GM19351 (cell line): ENCODE measurements at regions not wholly inside any gene's neighbourhood (a gene's known extent, or its start where the extent isn't known, plus 50 kb on each side); places are given as distances from the start of the nearest gene placed in this dataset.
"Not testable (repeated sequence)": the region's sequence is repeated elsewhere in the genome, so short reads cannot be mapped to it uniquely, and the experiment has no call there.

Experiments used
- ATAC-seq: cut with Tn5 transposase; IDR thresholded peaks from one replicate; pipeline ENCODE4 v1.9.1; 2021; ENCODE audit warnings: mild to moderate bottlenecking, moderate library complexity; ENCODE audit not compliant: unreplicated experiment

DNA sequence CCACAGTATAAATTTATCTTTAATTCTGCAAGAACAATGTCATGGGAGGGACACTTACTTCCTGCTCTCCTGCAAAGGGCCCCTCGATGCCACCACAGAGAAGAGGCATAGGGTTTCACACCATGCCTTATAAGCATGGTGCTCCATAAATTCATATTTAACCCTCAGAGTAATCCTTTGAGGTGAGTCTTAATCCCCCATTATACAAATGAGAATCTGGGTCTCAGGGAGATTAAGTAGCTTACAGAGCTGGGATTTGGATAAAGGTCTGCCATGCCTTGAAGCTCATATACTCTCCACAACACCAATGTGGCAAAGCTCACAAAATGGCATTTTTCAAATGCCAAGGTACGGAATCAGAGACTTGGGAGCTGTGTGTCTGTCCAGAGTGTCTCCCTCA, 268.5 kb upstream of the CCL2 start:
- no peak for ATAC-seq

DNA sequence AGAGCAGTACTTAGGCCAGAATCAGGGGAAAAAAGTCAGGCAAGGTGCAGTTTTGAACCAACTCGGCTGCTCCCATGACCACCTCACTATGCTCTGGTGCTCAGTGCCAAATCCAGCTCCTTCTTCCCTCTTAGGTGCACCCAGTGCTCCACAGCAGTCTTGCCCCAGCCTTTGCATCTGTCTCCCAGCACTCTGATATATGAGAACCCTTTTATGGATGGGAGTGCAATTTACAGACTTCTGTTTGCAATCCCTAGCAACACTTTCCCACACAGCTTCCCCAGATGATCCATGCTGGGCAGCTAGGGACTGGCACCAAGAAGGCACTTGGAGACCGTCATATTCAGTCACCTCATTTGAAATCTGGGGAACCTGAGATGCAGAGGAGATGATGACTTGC, 267.9 kb upstream of the CCL2 start:
- ATAC-seq: no peak

DNA sequence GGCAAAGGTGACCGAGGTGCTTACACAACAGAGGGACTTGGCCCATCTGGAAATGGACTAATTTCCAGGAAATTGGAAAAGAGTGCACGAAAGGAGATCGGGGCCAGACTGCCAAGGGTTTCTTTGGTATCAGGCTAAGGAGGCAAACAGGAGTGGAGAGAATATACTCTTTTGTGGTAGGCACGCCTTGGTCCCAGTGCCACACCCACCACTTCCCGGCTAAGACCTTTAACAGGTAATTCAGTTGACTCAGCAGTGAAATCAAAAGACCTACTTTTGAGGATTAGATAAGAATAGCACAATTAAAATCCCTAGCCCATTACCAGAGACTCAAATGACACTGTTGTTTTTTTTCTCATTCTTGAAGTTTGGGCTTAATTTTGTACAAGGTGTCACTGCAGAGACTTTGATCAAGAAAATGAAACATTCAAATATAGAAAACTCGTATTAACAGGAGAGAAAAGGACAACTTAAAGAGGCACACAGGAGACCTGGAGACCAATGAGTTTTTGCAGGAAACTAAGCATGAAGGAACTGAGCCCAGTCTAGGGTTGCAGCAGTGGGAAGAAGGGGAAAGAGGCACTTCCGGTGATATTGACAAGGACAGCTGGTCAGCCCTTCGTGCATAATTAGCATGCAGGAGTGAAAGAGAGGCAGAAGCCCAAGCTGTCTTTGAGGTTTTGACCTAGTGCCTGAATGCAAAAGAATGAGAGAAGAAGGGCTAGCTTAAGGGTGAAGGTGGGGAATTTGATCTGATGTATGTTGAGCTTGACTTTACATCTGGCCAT, 265.5 kb upstream of the CCL2 start:
- ATAC-seq: no peak

DNA sequence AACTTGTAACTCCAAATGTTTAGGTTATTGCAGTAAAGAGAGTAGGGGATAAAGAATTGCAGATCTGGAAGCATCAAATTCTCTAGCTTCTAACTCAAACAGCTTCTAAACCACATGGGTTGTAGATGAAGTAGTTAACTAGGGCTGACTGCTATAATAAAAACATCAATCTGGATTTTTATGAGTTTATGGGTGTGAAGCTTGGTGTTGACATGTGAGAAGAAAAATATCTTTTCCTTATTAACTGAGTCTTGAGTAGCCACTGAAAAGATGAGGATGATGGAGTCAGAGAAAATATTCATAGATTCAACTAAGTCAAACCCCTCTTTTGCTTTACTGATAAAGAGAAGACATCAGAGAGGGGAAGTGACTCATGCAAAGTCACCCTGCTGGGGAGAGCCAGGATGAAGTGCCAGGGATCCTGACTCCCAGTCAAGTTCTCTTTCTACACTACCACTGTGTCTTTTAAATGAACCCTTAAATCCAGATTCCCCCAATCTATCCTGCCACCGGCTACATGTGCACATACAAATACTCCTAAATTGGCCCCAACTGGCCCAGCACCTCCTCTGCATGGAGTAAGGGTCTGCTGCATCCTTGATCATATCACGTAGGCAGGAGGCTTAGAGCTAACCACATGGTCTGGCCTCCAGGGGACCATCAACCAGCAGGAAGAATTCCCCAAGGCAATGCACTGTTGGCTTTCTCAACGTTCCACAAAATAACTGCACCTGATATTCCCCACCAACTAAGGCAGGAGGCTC, 264.0 kb upstream of the CCL2 start:
- ATAC-seq: no peak

DNA sequence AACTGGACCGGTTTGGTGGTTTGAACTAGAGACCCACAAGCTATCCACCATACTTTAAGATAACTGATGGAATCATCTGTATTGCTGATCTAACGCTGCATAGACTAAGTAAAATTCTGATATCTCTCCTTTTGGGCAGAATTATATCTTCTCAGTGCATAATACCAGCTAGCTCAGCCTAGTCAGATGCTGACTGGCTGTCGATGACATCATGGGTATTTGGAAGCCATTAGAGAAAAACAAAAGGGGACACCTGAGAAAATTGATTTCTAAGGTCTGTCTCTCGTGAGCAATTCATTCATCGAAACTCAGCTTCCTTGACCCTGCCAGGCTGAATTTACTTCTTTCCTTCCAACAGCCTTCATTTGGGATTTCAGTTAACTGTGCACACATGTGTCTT, 263.0 kb upstream of the CCL2 start:
- ATAC-seq: no peak

DNA sequence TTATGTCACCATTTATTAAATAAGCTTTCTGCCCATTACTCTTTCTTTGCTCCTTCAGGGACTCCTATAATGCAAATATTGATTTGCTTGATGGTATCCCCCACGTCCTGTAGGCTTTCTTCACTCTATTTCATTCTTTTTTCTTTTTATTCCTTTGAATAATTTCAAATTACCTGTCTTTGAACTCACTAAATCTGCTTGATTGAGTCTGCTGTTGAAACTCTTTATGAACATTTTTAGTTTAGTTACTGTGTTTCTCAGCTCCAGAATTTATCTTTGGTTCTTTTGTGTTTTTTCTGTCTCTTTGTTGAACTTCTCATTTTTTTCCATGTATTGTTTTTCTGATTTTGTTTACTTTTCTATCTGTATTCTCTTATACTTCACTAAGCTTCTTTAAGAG, 254.4 kb upstream of the CCL2 start:
- ATAC-seq: no peak

DNA sequence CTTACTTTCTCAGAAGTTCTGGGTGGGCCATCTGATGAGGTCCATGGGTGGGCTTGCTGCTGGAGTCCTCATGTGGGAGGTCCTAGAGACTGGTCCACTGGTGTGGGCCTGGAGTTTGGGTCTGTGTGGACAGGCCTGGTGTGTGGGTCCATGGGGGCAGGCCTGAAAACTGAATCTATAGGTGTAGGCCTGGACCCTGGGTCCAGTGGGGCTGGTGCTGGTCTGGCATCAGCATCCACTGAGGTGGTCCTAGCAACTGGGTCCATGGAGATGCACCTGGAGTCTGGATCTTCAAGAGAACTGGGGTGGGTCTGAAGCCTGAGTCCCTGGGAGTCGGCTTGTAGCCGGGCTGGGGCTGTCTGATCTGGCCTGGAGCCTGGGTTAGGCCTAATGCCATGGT, 253.8 kb upstream of the CCL2 start:
- ATAC-seq: no peak

DNA sequence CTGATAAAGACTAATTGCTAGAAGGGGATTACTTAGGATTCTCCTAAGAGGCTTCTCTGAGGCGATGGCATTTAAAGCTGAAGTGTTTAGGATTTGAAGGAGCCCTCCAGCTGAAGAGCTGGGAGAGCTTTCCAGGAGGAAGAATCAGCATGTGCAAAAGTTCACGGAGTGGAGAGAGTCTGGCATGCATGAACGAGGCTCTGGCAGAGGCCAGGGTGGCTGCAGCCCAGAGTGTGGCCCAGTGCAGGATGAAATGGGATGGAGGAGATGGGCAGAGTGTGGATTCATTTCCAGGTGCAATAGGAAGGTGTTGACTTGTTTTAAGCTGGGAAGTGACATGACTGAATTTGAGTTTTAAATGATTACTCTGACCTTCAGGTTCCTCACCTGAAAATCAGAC, 249.0 kb upstream of the CCL2 start:
- no peak for ATAC-seq

DNA sequence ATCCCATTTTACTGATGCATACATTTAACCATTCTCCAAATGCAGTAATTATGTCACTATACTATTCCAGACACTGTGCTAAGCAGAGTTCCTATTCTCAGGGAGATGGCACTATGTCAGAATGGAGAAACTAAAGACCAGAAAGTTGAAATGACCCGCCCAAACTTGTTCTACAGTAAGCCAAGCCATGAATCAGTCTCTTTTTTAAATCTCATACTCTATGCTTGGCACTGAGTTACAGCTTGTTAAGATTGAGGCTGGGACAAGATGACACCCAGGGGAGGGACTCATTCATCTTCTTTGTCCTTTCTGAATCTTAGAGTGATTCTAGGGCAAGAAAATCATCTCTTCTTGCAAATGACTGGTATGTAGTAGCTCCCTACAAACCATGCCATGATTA, 247.0 kb upstream of the CCL2 start:
- ATAC-seq: no peak

DNA sequence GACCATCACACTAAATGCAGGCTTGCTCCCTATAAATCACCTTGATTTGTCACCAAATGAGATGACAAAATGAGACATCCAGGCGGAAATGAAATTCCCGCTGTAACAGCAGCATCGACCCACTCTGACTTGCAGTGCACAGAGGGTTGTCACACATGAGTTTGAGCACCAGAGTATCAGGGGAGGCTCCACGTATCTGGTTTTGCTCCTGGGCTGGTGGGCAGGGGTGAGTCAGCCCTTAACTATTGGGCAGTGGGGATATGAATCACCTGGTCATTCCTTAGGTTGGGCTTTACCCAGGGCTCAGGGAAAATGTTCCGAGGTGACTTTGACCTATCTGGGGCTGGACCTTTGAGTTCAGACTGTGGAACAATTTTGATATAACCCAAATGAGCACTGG, 245.2 kb upstream of the CCL2 start:
- ATAC-seq: no peak

DNA sequence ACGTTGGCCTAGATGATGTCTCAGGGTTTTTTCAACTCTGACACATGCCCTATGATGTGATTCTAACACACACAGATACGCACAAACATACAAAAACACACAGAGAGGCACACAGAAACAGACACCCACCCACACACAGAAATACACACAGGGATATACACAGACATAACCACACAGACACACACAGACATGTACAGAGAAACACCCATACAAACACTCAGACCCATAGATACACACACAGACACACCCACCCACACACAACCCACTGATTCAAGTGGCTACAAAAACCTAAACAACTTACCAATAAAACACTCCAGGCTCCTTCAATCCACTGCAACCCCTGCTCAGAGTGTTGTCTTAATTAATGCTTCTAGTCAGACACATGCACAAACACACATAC, 244.6 kb upstream of the CCL2 start:
- ATAC-seq: no peak

DNA sequence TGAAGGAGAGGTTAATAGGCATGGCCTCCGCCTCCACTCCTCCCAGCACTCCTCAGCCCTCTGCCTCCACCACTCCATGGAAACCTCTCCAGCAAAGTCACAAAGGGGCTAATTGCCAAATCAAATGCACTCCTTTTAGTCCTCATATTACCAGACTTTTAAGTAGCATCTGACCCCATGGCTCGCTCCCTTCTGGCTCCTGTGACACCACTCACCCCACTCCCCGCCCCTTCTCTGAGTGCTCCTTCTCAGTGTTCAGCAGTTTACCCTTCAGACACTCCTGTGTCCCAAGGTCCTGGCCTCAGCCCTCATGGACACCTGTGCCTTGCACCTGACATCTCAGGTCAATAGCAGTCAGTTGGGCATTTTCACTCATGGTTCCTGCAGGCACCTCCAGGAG, 243.5 kb upstream of the CCL2 start:
- no peak for ATAC-seq

DNA sequence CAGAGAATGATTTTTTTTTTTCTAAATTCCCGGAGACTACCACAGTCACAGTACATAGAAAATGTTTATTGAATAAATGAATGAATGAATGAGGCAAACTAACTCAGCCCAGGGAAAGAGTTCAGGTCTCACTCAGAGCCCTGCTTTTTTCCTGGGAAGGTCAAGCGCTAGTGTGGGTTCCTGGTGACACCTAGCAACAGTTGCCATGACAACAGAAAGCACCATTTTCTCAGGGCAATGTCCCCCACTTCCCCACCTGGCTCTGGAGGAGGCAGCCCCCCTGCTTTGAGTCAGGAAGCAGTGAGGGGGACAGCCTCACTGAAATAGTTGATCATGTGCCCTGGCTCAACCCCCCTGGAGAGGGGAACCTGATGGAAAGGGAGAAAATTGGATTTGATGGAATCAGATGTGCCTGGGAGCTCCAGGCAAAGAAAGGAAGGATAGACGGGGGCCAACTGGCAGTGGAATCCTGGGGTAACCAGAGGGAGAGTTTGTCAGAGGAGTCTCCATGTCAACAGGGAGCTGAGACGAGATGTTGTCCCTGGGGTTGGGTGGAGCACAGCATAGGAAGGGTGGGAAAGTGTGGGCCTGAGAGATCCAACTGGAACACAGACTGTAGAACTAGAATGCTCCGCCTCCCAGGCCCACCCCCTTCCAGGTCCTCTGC, 242.2 kb upstream of the CCL2 start:
- no peak for ATAC-seq

DNA sequence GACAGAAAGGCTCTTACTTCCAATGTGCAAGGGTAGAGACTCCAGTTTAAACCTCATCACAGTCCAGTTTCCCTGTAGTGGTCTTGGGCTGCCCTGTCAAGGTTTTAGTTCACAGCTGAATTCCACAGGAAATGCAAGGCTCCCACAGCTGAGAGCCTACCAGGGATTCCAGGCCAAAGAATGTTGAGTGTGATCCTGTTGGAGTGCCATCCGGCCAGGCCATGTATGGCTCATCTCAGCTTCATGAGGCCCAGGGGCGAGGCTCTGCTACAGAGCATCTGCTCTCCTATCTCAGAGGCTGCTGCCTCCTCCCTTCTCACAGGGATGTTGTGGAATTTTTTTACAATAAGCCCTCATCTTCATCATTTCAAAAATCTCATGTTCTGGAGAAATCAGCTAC, 239.8 kb upstream of the CCL2 start:
- no peak for ATAC-seq

DNA sequence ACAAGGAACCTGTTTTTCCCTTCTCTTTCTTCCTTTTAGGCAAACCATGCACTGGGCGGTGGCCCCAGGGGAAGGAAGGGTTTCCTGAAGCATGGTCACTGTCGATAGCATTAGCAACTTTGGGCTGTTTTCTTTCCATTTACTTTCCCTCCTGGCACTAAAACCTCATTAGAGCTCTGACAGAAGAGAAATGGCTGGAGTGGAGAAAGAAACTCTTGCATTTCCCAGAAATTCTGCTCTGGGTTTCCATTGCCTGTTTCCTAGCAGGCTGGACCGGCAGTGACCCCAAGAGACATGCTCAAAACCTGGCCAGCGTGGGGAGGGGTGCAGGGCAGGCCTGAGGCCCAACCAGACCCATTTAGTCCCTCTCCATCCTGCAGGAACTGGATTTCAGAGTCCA, 230.7 kb upstream of the CCL2 start:
- no peak for ATAC-seq

DNA sequence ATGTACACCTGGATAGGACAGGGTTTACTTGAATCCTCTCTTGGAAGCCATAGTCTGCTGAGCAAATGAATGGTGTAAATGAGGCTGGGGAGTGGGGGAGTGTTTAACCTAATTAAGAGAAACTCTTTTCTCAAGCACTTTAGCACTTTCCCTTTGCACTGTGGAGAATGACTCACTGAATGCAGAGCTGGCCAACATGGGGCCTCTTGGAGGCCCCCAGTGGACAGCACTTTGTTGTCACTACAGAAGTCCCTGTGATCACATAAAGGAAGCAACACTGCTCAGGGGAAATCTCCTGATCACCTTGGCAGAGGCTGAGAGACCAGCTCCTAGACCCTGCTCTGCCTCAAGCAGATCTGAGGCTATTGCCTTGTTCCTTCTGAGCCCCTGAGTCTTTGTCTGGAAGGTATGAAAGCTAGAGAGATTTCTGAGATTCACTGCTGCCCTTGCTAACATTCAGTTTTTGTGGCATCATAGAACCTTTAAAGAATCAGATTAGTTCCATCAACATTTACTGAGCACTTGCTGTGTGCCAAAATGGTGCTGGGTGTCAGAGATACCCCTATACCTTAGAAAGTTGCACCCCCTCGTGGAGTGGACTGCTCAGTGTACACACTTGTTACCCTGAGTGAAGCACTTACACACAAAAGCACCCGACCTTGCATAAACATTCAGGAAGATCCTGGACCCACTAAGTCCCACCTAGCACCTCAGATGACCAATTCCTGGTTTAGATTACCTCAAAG, 230.1 kb upstream of the CCL2 start:
- no peak for ATAC-seq

DNA sequence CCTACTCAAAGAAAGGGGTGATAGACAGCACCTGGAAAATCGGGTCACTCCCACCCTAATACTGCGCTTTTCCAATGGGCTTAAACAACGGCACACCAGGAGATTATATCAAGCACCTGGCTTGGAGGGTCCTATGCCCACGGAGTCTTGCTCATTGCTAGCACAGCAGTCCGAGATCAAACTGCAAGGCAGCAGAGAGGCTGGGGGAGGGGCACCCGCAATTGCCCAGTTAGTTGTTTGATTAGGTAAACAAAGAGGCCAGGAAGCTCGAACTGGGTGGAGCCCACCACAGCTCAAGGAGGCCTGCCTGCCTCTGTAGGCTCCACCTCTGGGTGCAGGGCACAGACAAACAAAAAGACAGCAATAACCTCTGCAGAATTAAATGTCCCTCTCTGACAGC, 224.5 kb upstream of the CCL2 start:
- not testable (repeated sequence) for ATAC-seq

DNA sequence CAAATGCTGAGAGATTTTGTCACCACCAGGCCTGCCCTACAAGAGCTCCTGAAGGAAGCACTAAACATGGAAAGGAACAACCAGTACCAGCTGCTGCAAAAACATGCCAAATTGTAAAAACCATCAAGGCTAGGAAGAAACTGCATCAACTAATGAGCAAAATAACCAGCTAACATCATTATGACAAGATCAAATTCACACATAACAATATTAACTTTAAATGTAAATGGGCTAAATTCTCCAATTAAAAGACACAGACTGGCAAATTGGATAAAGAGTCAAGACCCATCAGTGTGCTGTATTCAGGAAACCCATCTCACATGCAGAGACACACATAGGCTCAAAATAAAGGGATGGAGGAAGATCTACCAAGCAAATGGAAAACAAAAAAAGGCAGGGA, 222.8 kb upstream of the CCL2 start:
- not testable (repeated sequence) for ATAC-seq

DNA sequence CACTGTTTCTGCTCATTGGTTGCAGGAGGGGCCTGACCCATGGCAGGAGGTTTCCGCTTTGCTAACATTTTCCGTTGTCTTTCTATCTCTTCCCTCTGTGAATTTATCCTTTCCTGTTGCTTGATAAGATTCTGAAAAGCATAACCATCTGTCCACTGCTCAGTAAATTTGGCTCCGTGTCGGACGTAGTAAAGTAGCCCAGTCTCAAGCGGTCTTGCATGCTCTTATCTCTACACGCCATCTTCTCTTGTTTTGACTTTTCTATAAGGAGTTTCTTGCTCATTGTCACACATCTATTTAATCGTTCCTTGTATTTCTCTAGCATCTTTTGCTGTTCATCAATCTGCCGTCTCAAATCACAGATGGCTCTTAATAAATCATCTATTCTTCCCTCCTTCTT, 216.3 kb upstream of the CCL2 start:
- not testable (repeated sequence) for ATAC-seq

DNA sequence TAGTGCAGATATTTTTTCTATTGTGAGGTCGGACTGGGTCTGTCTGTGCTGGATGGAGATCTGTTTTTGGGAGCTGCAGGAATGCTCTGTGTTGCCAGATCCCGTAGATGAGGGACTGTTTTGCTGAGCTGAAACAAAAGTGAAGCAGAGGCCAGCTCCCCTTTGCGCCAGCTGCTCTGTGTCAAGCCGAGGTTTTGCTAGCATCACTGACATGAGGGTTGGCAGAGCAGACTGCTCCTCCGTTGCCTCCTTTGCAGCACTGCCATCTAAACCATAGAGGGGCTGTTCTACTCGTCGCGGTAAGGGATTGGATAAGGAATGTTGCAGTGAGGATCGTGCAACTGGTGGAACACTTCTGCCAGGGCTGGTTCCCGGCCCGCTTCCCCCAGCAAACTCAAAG, 215.9 kb upstream of the CCL2 start:
- ATAC-seq: not testable (repeated sequence)
